ENCODE measurements at regions not wholly inside any gene's neighbourhood (a gene's known extent, or its start where the extent isn't known, plus 50 kb on each side); places are given as distances from the start of the nearest gene placed in this dataset.
"Not testable (repeated sequence)": the region's sequence is repeated elsewhere in the genome, so short reads cannot be mapped to it uniquely, and the experiment has no call there.

- no peaks in the 10 kb centered on the region for H3K27me3 ChIP-seq
- H2AFZ ChIP-seq (replicated peaks): no peak overlapping the region
- H3K36me3 ChIP-seq: no peaks in the 10 kb centered on the region
- H4K20me1 ChIP-seq (ENCODE audit: low read depth): no peaks in the 10 kb centered on the region
- H3K9me3 ChIP-seq (ENCODE audit: low read depth): no peaks in the 10 kb centered on the region
- Mint-ChIP-seq H3K9me3 (no peaks in the 10 kb centered on the region), H3K36me3 (no peaks in the 10 kb centered on the region), H3K4me1 (peaks cover under 1% of the 10 kb centered on the region), H3K27me3 (ENCODE audit: insufficient read depth, low read depth) (peaks cover 7% of the 10 kb centered on the region), H3K27ac (no peak overlapping the region), H3K4me3 (no peak overlapping the region)
- H3F3A ChIP-seq (ENCODE audit: low read depth): no peaks in the 10 kb centered on the region
- DNase-seq (ENCODE audit: low spot score): no peak
- H3K79me2 ChIP-seq (ENCODE audit: low read depth): no peaks in the 10 kb centered on the region
- H3K9ac ChIP-seq: no peak overlapping the region
- no peak for TF ChIP-seq EZH2phosphoT487 (IDR thresholded peaks at IDR 0.05)
- TF ChIP-seq, protein P1, sequence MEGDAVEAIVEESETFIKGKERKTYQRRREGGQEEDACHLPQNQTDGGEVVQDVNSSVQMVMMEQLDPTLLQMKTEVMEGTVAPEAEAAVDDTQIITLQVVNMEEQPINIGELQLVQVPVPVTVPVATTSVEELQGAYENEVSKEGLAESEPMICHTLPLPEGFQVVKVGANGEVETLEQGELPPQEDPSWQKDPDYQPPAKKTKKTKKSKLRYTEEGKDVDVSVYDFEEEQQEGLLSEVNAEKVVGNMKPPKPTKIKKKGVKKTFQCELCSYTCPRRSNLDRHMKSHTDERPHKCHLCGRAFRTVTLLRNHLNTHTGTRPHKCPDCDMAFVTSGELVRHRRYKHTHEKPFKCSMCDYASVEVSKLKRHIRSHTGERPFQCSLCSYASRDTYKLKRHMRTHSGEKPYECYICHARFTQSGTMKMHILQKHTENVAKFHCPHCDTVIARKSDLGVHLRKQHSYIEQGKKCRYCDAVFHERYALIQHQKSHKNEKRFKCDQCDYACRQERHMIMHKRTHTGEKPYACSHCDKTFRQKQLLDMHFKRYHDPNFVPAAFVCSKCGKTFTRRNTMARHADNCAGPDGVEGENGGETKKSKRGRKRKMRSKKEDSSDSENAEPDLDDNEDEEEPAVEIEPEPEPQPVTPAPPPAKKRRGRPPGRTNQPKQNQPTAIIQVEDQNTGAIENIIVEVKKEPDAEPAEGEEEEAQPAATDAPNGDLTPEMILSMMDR (IDR thresholded peaks at IDR 0.05): no peak
- H3K4me1 ChIP-seq: no peaks in the 10 kb centered on the region
- H3K27ac ChIP-seq: no peak overlapping the region
- no peak overlapping the region for H3K4me3 ChIP-seq
- H3K4me2 ChIP-seq: no peak overlapping the region
These were observed 257.5 kb upstream of the B3GALT2 start for GRCh38 chr1:193443886-193444285.

DNA sequence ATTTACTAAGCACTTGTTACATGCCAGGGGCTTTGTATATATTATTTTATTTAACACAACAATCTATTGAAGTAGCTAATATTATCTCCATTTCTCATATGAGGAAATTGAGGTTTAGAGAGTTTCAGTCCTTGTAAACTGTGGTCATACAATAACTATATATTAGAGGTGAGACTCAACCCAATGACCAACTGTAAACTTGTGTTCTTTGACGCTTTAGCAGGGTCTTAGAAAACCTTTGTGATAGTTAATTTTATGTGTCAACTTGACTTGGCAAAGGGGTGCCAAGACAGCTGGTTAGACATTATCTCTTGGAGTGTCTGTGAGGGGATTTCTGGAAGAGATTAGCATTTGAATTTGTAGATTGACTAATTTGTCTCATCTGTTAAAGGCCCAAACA, 252.4 kb upstream of the B3GALT2 start:
- no peak overlapping the region for H3K27ac ChIP-seq
- Mint-ChIP-seq H3K9me3 (peaks cover 13% of the 10 kb centered on the region), H3K36me3 (no peaks in the 10 kb centered on the region), H3K27me3 (ENCODE audit: insufficient read depth, low read depth) (peaks cover 6% of the 10 kb centered on the region), H3K4me1 (no peaks in the 10 kb centered on the region), H3K4me3 (no peak overlapping the region), H3K27ac (no peak overlapping the region)
- DNase-seq (ENCODE audit: low spot score): no peak
- H2AFZ ChIP-seq (replicated peaks): no peak overlapping the region
- no peaks in the 10 kb centered on the region for H3K27me3 ChIP-seq
- H3K79me2 ChIP-seq (ENCODE audit: low read depth): no peaks in the 10 kb centered on the region
- H3F3A ChIP-seq (ENCODE audit: low read depth): no peaks in the 10 kb centered on the region
- TF ChIP-seq, protein P1 (IDR thresholded peaks at IDR 0.05): no peak
- TF ChIP-seq EZH2phosphoT487 (IDR thresholded peaks at IDR 0.05) (no peak), EZH2 (IDR thresholded peaks at IDR 0.05) (no peak)
- H3K36me3 ChIP-seq: no peaks in the 10 kb centered on the region
- H3K4me3 ChIP-seq: no peak overlapping the region
- no peaks in the 10 kb centered on the region for H4K20me1 ChIP-seq (ENCODE audit: low read depth)
- H3K4me2 ChIP-seq: no peak overlapping the region
- H3K9ac ChIP-seq: no peak overlapping the region
- H3K4me1 ChIP-seq: no peaks in the 10 kb centered on the region
- peaks cover 4% of the 10 kb centered on the region for H3K9me3 ChIP-seq (ENCODE audit: low read depth)

DNA sequence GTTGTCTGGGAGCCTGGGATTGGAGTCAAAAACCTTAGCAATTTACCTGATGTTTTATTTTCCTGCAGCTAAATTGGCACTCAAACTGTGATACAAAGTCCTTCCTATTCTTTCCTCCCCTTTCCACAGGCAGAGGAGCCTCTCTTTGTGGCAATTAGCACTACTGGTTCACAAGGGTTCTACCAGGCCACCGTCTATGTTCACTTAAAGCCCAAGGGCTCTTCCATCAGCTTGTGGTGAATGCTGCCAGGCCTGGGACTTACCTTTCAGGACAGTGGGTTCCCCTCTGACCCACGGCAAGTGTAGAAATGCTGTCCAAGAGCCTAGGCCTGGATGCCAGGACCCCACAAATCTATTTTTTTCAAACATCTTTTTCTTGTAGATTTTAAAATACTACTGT, 251.9 kb upstream of the B3GALT2 start:
- DNase-seq (ENCODE audit: low spot score): no peak
- Histone ChIP-seq H3K4me2 (no peak overlapping the region), H3K79me2 (ENCODE audit: low read depth) (no peaks in the 10 kb centered on the region), H3K9me3 (ENCODE audit: low read depth) (peaks cover 8% of the 10 kb centered on the region), H3K36me3 (no peaks in the 10 kb centered on the region), H4K20me1 (ENCODE audit: low read depth) (no peaks in the 10 kb centered on the region), H3K9ac (no peak overlapping the region), H3F3A (ENCODE audit: low read depth) (no peaks in the 10 kb centered on the region), H3K4me1 (no peaks in the 10 kb centered on the region), H3K4me3 (no peak overlapping the region), H2AFZ (replicated peaks) (no peak overlapping the region), H3K27ac (no peak overlapping the region), H3K27me3 (no peaks in the 10 kb centered on the region)
- Mint-ChIP-seq H3K27me3 (ENCODE audit: insufficient read depth, low read depth) (peaks cover 6% of the 10 kb centered on the region), H3K27ac (no peak overlapping the region), H3K36me3 (no peaks in the 10 kb centered on the region), H3K9me3 (peaks cover 18% of the 10 kb centered on the region), H3K4me3 (no peak overlapping the region), H3K4me1 (no peaks in the 10 kb centered on the region)
- TF ChIP-seq EZH2 (IDR thresholded peaks at IDR 0.05): no peak
- TF ChIP-seq, protein P1 (IDR thresholded peaks at IDR 0.05): no peak
- no peak for TF ChIP-seq EZH2phosphoT487 (IDR thresholded peaks at IDR 0.05)

- no peaks in the 10 kb centered on the region for H3F3A ChIP-seq (ENCODE audit: low read depth)
- H3K36me3 Mint-ChIP-seq: no peaks in the 10 kb centered on the region
- H3K27me3 Mint-ChIP-seq (ENCODE audit: insufficient read depth, low read depth): peaks cover 6% of the 10 kb centered on the region
- H3K27ac ChIP-seq: no peak overlapping the region
- H4K20me1 ChIP-seq (ENCODE audit: low read depth): no peaks in the 10 kb centered on the region
- no peaks in the 10 kb centered on the region for H3K79me2 ChIP-seq (ENCODE audit: low read depth)
- TF ChIP-seq, protein P1 (IDR thresholded peaks at IDR 0.05): no peak
- TF ChIP-seq EZH2 (IDR thresholded peaks at IDR 0.05) (no peak), EZH2phosphoT487 (IDR thresholded peaks at IDR 0.05) (no peak)
- H3K4me3 ChIP-seq: no peak overlapping the region
- peaks cover 8% of the 10 kb centered on the region for H3K9me3 ChIP-seq (ENCODE audit: low read depth)
- H3K27me3 ChIP-seq: no peaks in the 10 kb centered on the region
- no peak for DNase-seq (ENCODE audit: low spot score)
- no peaks in the 10 kb centered on the region for H3K4me1 ChIP-seq
- no peak overlapping the region for H3K4me2 ChIP-seq
- no peak overlapping the region for H2AFZ ChIP-seq (replicated peaks)
- H3K27ac Mint-ChIP-seq: no peak overlapping the region
- H3K9me3 Mint-ChIP-seq: peaks cover 23% of the 10 kb centered on the region
- no peaks in the 10 kb centered on the region for H3K4me1 Mint-ChIP-seq
- H3K36me3 ChIP-seq: no peaks in the 10 kb centered on the region
- no peak overlapping the region for H3K9ac ChIP-seq
- no peak overlapping the region for H3K4me3 Mint-ChIP-seq
These were observed 251.4 kb upstream of the B3GALT2 start for GRCh38 chr1:193437785-193438184.

GRCh38 chr1:193437333-193437732, 250.9 kb upstream of the B3GALT2 start:
- not testable (repeated sequence) for H3K4me3 ChIP-seq; H3K27me3 Mint-ChIP-seq (ENCODE audit: insufficient read depth, low read depth); H3K9me3 ChIP-seq (ENCODE audit: low read depth); H3K27me3 ChIP-seq; H3K36me3 ChIP-seq; H3K36me3 Mint-ChIP-seq; DNase-seq (ENCODE audit: low spot score); H3K4me2 ChIP-seq; H4K20me1 ChIP-seq (ENCODE audit: low read depth); H3K27ac Mint-ChIP-seq; H3K9ac ChIP-seq; H3F3A ChIP-seq (ENCODE audit: low read depth); H3K27ac ChIP-seq; H3K4me1 Mint-ChIP-seq; H3K79me2 ChIP-seq (ENCODE audit: low read depth); H3K4me3 Mint-ChIP-seq; H3K4me1 ChIP-seq; H2AFZ ChIP-seq (replicated peaks)
- H3K9me3 Mint-ChIP-seq: peaks cover 26% of the 10 kb centered on the region

Measured in neural progenitor cell (in vitro differentiated cells).